HCT116 (cell line): ENCODE measurements at regions not wholly inside any gene's neighbourhood (a gene's known extent, or its start where the extent isn't known, plus 50 kb on each side); places are given as distances from the start of the nearest gene placed in this dataset.

Experiments used
- EGR1 ChIP-seq: IDR thresholded peaks from 2 replicates; pipeline ENCODE4 v1.6.1; 2012; ENCODE audit warnings: low read depth
- EZH2 ChIP-seq: fragments of 200-600 bp; sonication (generic); IDR thresholded peaks from 2 replicates; pipeline ENCODE4 v1.6.1; 2017; ENCODE audit warnings: antibody characterized with exemption, mixed run types
- MAX ChIP-seq: IDR thresholded peaks from 2 replicates; pipeline ENCODE4 v1.6.1; 2012
- POLR2A ChIP-seq: IDR thresholded peaks from 2 replicates; pipeline ENCODE4 v1.7.0; 2011; ENCODE audit warnings: borderline replicate concordance; ENCODE audit not compliant: insufficient read depth, insufficient read length; ENCODE audit errors: extremely low read depth
- RAD21 ChIP-seq: IDR thresholded peaks from 2 replicates; pipeline ENCODE4 v1.6.1; 2012; ENCODE audit warnings: low read depth, mild to moderate bottlenecking

- no peak for TF ChIP-seq EZH2
- no peak for TF ChIP-seq MAX
- no peak for TF ChIP-seq EGR1
- TF ChIP-seq RAD21, result no peak
- no peak for TF ChIP-seq POLR2A
These were observed 1493.0 kb downstream of the AACS start for GRCh38 chr12:126558219-126558618.
